C4-2B (cell line): ENCODE measurements at regions not wholly inside any gene's neighbourhood (a gene's known extent, or its start where the extent isn't known, plus 50 kb on each side); places are given as distances from the start of the nearest gene placed in this dataset.
"Not testable (repeated sequence)": the region's sequence is repeated elsewhere in the genome, so short reads cannot be mapped to it uniquely, and the experiment has no call there.

Experiments
- H3K27ac ChIP-seq: fragments of 450-650 bp; 2 replicates; pipeline ENCODE4 v1.5.1; 2017
- CTCF ChIP-seq: fragments of 450-650 bp; conservative IDR thresholded peaks from 2 replicates; pipeline ENCODE4 v1.5.1; 2017; ENCODE audit warnings: mild to moderate bottlenecking
- ZFX ChIP-seq: fragments of 450-650 bp; IDR thresholded peaks from 2 replicates; pipeline ENCODE4 v1.6.1; 2017

GRCh38 chrX:148080593-148080992, 99.5 kb downstream of the FMR1NB start:
- no peak overlapping the region for H3K27ac ChIP-seq
- TF ChIP-seq CTCF = no peak
- no peak for TF ChIP-seq ZFX

GRCh38 chrX:148084611-148085010, 103.5 kb downstream of the FMR1NB start:
- H3K27ac ChIP-seq = no peak overlapping the region
- TF ChIP-seq CTCF = no peak
- no peak for TF ChIP-seq ZFX

GRCh38 chrX:148120151-148120550, 139.0 kb downstream of the FMR1NB start:
- TF ChIP-seq ZFX = no peak
- TF ChIP-seq CTCF = no peak
- no peak overlapping the region for H3K27ac ChIP-seq

GRCh38 chrX:148120999-148121623, 140.0 kb downstream of the FMR1NB start:
- no peak overlapping the region for H3K27ac ChIP-seq
- TF ChIP-seq CTCF (no peak), ZFX (no peak)

GRCh38 chrX:148128872-148129505, 147.9 kb downstream of the FMR1NB start:
- not testable (repeated sequence) for H3K27ac ChIP-seq

GRCh38 chrX:148133105-148133725, 152.1 kb downstream of the FMR1NB start:
- TF ChIP-seq CTCF (peak; percentile 16), ZFX (no peak)
- H3K27ac ChIP-seq = no peak overlapping the region

- no peak overlapping the region for H3K27ac ChIP-seq
- TF ChIP-seq CTCF (no peak), ZFX (no peak)
These were observed 153.4 kb downstream of the FMR1NB start for GRCh38 chrX:148134578-148134977.
